GM12891 (cell line): ENCODE measurements at regions not wholly inside any gene's neighbourhood (a gene's known extent, or its start where the extent isn't known, plus 50 kb on each side); places are given as distances from the start of the nearest gene placed in this dataset.

Experiments used
- DNase-seq: peaks from one replicate; pipeline ENCODE4 v3.0.0; 2011; ENCODE audit warnings: low spot score; ENCODE audit not compliant: insufficient read length
- FAIRE-seq: peaks from 2 replicates; lab custom pipeline; 2011; peaks lifted over from hg19 to GRCh38; lab: Jason Lieb, UNC
- PAX5 ChIP-seq: IDR thresholded peaks from 2 replicates; pipeline ENCODE4 v1.6.1; 2011; ENCODE audit warnings: low read length, moderate library complexity, mild to moderate bottlenecking; ENCODE audit not compliant: insufficient read depth, severe bottlenecking
- POLR2A ChIP-seq: IDR thresholded peaks from 2 replicates; pipeline ENCODE4 v1.6.1; 2011; ENCODE audit warnings: low read depth, low read length, control low read depth
- POLR2AphosphoS5 ChIP-seq: IDR thresholded peaks from 2 replicates; pipeline ENCODE4 v1.6.1; 2011; ENCODE audit warnings: low read depth, low read length, control low read depth
- POU2F2 ChIP-seq: IDR thresholded peaks from 2 replicates; pipeline ENCODE4 v1.6.1; 2011; ENCODE audit warnings: low read depth, mild to moderate bottlenecking, control low read depth, low read length, moderate library complexity
- SPI1 ChIP-seq: IDR thresholded peaks from 2 replicates; pipeline ENCODE4 v1.6.1; 2011; ENCODE audit warnings: low read depth, low read length, control low read depth
- TAF1 ChIP-seq: IDR thresholded peaks from 2 replicates; pipeline ENCODE4 v1.6.1; 2011; ENCODE audit warnings: low read depth, low read length, control low read depth

GRCh38 chr13:53217194-53217593 lies 188.6 kb downstream of the OLFM4 start:
- TF ChIP-seq POU2F2 (no peak), POLR2AphosphoS5 (no peak), TAF1 (no peak), POLR2A (no peak), SPI1 (no peak), PAX5 (no peak)
- DNase-seq: no peak
- FAIRE-seq: no peak

GRCh38 chr13:53220038-53220437 lies 191.4 kb downstream of the OLFM4 start:
- FAIRE-seq: no peak
- TF ChIP-seq PAX5: no peak
- TF ChIP-seq TAF1: no peak
- TF ChIP-seq POLR2A: no peak

GRCh38 chr13:53237696-53238095 lies 209.1 kb downstream of the OLFM4 start:
- FAIRE-seq (no peak), DNase-seq (no peak)
- no peak for TF ChIP-seq PAX5
- TF ChIP-seq TAF1: no peak
- TF ChIP-seq SPI1: no peak
- no peak for TF ChIP-seq POLR2A
- TF ChIP-seq POU2F2: no peak
- no peak for TF ChIP-seq POLR2AphosphoS5

More at GRCh38 chr13:53220038-53220437, 191.4 kb downstream of the OLFM4 start:
- no peak for DNase-seq

GRCh38 chr13:53238261-53238660 lies 209.6 kb downstream of the OLFM4 start:
- DNase-seq (no peak), FAIRE-seq (no peak)
- TF ChIP-seq SPI1 (no peak), POU2F2 (no peak), POLR2AphosphoS5 (no peak), PAX5 (no peak), TAF1 (no peak), POLR2A (no peak)

GRCh38 chr13:53240401-53241025 lies 211.9 kb downstream of the OLFM4 start:
- TF ChIP-seq POLR2AphosphoS5 (no peak), PAX5 (no peak), TAF1 (no peak), POU2F2 (no peak), SPI1 (no peak)
- DNase-seq (no peak), FAIRE-seq (no peak)

GRCh38 chr13:53241891-53242348 lies 213.3 kb downstream of the OLFM4 start:
- DNase-seq (no peak), FAIRE-seq (no peak)
- TF ChIP-seq POU2F2: no peak
- no peak for TF ChIP-seq POLR2A
- TF ChIP-seq SPI1: no peak
- no peak for TF ChIP-seq PAX5
- TF ChIP-seq POLR2AphosphoS5: no peak
- TF ChIP-seq TAF1: no peak

- DNase-seq: no peak
- TF ChIP-seq TAF1 (no peak), SPI1 (no peak), POU2F2 (no peak), POLR2AphosphoS5 (no peak)
- no peak for FAIRE-seq
Observed at GRCh38 chr13:53249236-53249635, 220.6 kb downstream of the OLFM4 start.

GRCh38 chr13:53250272-53250875 lies 221.8 kb downstream of the OLFM4 start:
- FAIRE-seq (no peak), DNase-seq (no peak)

GRCh38 chr13:53250977-53251376 lies 222.4 kb downstream of the OLFM4 start:
- TF ChIP-seq POU2F2 (no peak), SPI1 (peak; percentile 94)
- DNase-seq (no peak), FAIRE-seq (no peak)

More at GRCh38 chr13:53250272-53250875, 221.8 kb downstream of the OLFM4 start:
- TF ChIP-seq SPI1: no peak
- TF ChIP-seq TAF1: no peak
- no peak for TF ChIP-seq POLR2AphosphoS5

GRCh38 chr13:53254500-53254899 lies 225.9 kb downstream of the OLFM4 start:
- TF ChIP-seq PAX5 (no peak), POLR2AphosphoS5 (no peak), SPI1 (no peak), TAF1 (no peak), POLR2A (no peak), POU2F2 (no peak)
- DNase-seq (no peak), FAIRE-seq (no peak)

GRCh38 chr13:53255795-53256194 lies 227.2 kb downstream of the OLFM4 start:
- DNase-seq (no peak), FAIRE-seq (no peak)
- TF ChIP-seq POLR2AphosphoS5: no peak
- TF ChIP-seq POU2F2: no peak
- no peak for TF ChIP-seq SPI1
- no peak for TF ChIP-seq TAF1
- no peak for TF ChIP-seq POLR2A
- TF ChIP-seq PAX5: no peak
